GM21381 (cell line): ENCODE measurements at regions not wholly inside any gene's neighbourhood (a gene's known extent, or its start where the extent isn't known, plus 50 kb on each side); places are given as distances from the start of the nearest gene placed in this dataset.
"Not testable (repeated sequence)": the region's sequence is repeated elsewhere in the genome, so short reads cannot be mapped to it uniquely, and the experiment has no call there.

Source experiments
- ATAC-seq: cut with Tn5 transposase; IDR thresholded peaks from one replicate; pipeline ENCODE4 v1.9.1; 2021; ENCODE audit warnings: mild to moderate bottlenecking, moderate library complexity; ENCODE audit not compliant: unreplicated experiment

DNA sequence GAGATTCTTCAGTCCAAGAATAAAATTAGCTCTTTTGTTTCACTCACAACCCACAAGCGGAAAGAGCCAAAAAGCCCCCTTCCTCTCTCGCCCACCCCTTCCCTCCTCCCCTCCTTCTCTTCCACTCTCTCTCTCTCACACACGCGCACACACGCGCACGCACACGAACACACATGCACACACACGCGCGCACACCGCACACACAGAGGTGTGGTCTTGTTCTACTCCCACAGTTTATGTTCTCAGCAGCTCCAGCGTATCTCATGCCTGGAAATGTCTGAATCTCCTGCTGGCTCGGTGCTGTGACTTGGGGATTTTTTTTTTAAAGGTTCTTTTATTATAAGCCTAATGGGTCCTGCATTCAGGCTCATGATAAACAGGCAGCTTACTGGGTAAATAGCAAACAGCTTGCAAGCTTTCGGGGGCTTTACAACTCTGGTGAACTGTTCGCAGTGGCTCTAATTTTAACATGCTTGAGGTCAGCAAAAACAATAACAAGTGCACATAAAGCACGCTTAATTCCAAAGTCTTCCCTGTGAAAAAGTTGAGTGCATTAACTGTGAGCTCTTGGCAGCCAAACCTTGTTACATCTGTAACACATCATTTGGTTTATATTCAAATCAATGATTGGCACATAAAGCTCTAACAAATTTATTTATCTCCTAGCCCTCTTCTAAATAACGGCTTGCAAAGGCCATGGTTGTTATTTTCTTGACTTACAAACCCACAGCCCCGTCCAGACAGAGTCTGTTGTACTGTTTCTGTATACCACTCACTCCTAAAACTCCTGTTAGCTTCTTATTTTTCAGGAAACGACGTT is 424.1 kb upstream of the MGMT start:
- no peak for ATAC-seq

DNA sequence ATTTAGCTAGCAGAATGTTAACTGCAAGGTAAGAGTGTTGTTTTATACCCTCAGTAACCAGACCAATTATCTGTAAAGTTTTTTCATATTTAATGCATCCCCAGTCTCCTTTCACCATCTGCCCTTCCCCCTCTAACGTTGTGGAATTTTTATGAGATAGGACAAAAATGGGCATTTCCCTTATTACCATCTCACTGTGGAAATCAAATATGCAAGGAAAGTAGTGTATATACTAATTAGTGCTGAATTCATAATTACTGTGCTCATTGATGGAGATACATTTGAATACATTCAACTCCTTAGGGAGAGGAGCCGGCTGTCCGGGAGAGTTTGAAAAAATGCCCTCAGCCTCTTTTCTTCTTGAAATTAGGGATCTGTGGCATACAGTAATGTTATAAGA is 423.4 kb upstream of the MGMT start:
- no peak for ATAC-seq

DNA sequence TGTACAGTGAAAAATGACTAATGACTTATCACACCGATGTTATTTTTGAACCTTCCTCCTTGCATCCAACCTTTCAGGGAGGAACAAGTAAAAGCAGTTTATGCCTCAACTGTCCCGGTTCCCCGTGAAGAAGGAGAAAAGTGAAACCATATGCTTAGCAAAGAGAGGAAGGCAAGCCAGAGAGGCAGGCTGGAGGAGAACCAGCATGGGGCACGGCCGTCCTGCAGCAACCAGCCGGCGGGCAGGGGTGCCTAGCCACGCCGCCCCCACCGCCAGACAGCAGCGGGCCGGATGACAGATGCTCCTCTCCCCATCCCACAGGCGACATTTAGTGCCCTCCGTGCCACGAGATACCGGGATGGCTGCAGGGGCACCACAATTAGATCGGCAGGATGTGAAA is 421.4 kb upstream of the MGMT start:
- no peak for ATAC-seq

DNA sequence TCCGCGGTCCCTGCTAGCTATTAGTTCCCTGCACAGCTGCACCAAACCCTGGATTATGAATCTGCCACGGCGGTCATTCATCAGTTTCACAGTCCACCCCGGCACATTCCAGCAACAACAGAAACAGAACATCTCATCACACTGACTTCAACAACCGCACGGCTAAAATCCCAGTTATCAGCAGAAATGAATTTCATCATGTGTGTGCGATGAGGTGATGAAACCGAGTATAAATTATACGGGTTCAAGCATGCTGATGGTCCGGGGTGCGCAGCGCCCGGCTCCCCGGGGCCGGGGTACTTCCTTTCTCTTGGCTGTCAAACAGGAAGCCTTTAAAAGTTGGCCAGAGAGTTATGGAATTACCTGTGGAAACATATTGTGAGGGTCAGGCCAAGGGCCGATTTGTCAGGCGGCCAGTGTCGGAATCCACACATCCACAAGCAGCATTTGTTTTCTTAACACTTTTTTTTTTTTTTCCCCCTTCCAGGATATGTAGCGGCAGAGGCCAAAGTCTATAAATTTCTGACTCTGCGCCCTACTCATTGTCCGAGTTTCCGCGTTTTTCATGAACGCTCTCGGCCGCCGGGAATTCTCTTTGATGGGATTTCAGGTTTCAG is 420.9 kb upstream of the MGMT start:
- no peak for ATAC-seq

DNA sequence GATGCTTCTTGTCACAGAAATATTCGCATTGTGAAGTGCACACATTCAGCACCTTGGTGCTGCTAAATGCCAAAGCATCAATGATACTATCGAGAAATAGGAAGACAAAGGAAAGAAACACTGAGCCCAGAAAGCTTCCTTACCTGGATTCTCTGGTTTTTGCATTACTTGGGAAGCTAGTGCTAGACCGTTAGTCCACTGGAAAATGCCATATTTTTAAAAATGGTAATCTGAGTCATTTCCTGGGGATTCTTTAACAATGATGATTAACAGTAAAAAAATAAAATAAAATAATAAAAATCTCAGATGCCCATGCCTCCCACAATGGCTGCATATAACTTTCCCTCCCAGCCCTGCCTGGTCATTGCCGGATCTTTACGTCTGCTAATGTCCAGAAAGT is 420.1 kb upstream of the MGMT start:
- ATAC-seq: no peak

DNA sequence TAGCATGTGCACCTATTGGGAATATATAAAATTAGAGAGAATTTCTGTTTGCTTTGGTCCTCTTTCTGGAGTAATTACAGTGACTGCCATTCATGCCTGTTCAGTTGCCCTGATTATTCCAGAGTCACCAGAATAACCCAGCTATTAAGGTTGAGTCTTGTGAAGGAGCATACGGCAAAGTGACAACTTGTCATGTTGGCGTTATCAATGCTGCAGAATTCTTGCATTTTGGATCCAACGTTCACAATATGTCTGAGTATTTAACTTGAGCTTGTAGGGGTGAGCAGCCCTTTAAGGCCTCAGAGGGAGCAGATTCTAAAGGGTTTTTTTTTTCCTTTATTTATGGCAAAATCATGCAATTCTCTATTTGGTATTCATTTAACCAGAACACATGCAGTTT is 419.4 kb upstream of the MGMT start:
- ATAC-seq: no peak

DNA sequence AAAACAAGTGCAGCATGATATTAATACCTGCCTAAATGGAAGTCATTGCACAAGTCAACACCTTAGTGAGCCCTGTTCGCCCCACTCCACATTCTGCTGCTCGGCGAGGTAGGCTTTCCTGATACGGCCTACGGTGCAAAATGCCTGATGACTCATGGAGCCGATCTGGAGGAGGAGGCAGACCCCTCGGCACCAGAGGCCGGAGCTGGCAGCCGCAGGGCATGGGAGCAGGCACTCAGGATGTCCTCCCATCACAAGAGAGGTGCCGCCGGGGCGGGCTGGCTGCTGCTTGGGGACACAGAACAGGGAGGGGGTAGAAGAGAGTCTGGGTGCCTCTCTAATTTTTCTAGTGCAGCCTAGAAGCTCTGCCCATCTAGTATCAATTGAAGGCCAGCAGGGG is 418.5 kb upstream of the MGMT start:
- no peak for ATAC-seq

DNA sequence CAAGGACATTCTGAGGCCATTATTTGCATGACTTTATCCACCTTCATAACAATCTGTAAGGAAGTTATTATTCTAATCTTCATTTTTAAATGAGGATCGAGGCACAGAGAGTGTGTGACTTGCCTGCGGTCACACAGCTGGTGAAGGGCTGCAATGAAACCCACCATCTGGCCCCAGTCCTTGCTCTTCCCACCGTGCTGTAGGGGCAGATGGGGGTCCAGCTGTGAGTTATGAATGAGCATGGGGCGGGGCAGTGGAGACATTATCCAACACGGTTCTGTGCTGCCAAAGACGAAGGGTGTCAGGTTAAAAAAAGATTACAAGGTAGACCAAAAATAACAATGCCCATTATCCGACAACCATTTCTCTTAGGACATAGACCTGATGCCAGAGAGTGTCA is 417.5 kb upstream of the MGMT start:
- ATAC-seq: no peak

DNA sequence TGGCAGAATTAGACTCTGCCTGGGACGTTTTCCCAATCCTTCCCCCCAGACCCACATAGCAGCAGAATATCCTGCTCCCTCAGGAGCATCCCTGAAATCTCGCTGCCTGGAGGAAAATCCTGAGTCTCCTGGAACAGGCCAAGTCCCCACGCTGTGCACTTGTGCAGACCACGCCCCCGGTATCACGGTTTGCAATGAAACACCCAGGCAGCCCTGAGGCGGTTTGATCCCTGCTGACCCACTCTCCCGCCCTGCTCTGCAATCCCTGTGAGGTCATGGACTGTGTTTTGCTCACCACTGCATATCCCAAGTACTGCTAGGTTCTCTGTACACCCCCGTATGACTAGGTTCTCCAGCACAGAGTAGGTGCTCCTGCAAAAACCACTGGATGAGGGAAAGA is 411.8 kb upstream of the MGMT start:
- ATAC-seq: no peak

DNA sequence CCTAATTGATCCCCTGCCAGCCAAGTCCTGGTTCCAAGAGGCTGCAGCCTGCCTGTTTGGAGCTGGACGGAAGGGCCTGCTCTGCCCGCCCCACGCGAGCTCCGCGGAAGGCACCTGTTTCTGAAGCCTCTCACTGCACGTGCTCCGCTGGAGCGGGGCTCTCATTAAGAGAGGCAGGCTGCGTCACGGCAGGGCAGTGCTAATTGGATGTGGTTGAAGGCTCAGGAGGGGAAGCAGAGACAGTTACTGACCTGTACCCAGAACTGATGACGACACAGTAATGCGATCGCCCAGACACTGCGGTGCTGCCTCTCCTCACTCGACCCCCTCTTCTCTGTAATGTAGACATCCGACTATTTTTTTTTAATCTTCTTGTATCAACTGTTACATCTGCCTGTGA is 411.1 kb upstream of the MGMT start:
- ATAC-seq: no peak

DNA sequence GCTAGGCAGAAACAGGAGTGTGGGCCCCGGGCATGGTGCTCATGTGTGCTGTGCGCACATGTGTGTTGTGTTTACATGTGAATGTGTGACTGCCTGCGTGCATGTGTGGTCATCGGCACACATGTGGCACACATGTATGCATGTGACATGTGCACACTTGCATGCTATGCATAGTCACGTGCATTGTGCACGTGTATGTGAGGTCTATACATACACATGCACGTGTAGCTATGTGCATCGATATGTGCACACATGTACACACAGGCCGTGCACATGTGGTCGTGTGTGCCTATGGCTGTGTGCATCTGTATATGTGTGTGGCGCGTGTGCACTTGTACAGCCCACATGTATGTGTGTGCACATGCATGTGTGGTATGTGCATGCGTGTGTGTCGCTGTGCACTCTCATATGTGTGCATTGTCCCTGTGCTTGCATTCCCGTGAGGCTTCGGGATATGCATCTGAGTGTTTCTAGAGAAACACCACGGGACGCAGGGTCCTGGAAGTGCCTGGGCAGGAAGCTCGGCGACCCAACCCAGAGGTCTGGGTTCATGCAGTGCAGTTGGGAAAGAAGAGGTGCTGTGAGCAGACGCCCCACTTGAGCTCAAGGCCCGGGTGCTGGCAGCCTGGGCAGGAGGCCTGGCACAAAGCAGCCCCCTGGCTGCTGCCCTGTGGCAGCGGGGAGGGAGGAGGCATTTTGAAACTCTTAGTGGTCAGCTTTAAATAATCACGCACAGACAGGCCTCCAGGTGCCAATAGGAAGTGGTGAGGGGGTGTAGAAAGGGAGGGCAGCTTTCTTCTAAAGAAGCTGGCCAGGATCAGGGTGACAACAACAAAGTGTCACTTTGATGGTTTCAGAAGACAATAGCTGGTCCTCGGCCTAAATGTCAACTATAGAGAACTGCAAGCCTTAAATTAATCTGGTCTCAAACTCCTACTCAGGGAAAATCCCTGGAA is 410.0 kb upstream of the MGMT start:
- ATAC-seq: peak; percentile 25

DNA sequence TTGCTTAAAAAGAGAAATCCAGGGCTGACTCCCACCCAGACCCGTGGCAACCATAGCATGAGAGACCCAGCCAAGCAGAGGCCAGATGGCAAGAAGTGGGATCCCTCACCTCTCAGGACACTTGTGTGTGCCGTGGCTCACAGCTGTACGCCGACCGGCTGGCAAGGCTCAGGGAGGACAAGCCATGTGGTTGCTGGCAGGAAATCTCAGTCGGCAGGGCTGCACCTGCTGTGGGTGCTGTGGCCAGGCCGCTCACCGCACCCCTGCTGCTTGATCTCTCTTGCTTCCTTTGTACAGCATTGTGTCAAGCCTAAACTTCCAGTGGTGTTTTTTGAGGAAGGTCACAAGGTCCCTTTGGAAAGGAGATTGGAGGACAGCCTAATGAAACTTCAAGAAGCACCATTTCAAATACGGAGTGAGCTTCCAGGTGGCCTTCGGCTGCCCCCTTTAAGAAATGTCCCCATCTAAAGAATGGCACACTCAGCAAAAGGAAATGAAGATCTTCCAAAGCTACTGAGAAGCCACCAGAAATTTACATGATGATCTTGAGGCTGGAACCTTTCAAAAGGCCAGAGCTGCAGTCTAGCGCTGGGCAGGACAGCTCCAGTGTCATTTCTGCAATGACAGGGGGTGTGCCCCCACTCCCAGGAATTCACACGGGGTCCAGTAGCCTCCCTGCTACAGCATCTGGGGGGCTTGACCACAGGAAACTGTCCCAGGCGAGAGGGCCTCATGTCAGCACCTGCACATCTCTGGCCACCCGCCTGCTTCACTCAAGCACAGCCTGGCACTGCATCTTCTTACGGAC is 409.0 kb upstream of the MGMT start:
- ATAC-seq: peak; percentile 95

DNA sequence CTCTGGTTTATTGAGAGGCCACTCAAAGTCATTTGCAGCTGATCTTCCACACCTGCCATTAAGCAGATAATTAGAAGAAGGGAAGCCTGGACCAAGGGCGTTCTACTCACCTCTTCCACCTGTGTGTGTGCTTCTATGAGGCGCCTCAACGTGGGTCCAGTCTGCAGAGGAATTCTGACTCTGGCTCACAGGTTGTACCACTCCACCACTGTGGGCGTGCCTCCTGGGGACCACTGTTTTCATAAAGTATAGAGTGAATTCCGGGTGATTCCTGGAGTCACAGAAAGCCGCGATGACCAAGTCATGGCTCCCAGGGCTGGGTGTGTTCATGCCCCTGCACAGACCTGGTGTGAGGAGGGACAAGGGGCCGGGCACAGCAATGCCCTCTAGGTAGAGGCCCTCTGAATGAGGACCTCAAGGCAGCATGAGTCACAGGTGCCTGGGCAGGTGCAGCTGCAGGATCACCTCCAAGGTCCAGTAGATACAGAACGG is 408.3 kb upstream of the MGMT start:
- ATAC-seq: no peak

DNA sequence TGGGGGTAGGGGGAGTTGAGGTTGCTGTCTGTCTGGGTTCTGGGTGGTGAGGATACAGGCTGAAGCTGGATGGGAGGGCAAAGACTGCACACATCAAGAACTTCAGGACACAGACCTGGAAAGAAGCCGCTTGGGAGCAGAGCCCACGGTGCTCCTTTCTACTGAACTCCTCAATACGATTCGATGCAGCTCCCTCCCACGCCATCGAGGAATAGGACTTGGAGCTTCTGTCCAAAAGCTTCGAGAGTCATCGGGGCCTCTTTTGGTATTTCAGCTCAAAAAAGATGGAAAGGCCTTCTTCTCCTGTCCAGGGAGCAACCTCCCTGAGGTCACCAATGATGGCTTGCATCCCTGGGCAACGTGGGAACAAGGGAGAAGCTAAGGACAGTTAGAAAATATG is 407.1 kb upstream of the MGMT start:
- ATAC-seq: no peak

DNA sequence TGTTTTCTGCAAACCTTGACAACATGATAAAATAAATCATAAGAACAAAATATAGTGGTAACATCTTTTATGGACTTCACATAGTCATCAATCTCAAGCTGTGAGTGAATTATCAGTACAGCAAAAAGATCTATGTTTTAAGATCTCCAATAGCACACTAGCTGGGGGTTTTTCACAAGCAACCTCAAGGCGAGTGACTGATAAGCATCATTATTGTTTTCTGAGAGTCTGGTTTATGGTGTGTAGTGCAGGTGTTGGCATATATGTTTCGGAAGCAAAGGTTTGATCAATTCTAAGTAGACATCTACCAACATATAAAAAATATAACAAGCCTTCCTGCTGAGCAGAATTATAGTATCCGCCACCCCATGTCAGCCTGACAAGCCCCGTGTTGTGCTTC is 403.8 kb upstream of the MGMT start:
- no peak for ATAC-seq

DNA sequence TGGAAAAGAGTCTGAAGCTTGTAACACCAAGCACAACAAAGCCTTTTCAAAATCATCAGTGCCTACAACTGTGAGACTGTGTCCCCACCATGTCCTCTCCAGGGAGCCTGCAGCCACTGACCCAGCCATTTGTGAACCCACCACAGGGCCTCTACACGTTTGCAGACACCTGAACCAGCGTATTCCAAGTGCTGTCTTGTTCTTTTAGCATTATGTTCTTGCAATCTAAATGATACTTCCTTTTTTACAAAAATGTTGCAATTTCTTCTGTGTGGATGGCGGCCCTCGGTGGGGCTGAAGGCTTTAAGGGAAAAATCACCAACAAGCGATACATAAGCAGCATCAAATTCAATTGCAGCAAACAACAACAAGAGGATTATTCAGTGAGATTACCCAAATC is 403.2 kb upstream of the MGMT start:
- no peak for ATAC-seq

DNA sequence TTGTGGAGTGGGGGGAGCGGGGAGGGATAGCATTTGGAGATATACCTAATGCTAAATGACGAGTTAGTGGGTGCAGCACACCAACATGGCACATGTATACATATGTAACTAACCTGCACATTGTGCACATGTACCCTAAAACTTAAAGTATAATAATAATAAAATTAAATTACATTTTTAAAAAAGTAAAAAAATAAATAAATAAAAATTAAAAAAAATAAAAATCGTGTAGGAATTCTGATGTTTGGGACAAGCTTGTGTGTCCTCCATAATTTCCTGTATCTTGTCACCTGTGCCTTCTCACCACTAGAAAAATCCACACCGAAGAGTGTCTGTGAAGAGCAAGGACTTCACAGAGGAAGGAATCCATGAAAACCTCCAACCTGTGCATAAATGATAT is 400.5 kb upstream of the MGMT start:
- not testable (repeated sequence) for ATAC-seq

DNA sequence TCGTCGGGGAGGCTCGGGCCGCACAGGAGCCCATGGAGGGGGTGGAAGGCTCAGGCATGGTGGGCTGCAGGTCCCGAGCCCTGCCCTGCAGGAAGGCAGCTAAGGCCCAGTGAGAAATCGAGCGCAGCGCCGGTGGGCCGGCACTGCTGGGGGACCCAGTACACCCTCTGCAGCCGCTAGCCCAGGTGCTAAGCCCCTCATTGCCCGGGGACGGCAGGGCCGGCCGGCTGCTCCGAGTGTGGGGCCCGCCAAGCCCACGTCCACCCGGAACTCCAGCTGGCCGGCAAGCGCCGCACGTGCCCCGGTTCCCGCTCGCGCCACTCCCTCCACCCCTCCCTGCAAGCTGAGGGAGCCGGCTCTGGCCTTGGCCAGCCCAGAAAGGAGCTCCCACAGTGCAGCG is 395.6 kb upstream of the MGMT start:
- not testable (repeated sequence) for ATAC-seq

DNA sequence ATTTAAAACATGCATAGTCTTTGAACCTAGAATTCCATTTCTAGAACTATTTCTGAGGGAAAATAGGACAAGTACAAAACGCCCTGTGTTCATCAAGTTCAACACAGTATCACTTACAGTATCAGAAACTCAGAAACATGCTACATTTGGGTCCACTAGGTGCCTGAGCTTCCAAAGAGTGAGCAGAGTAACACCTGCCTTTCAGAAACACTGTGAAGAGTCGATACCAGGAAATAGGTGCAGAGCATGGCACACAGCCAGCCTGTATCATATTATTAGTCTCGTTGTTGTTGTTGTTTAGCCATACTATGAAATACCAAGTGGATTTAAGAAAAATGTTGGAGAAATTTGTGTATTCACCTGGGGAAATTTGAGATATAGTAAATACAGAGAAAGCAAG is 392.1 kb upstream of the MGMT start:
- ATAC-seq: no peak

DNA sequence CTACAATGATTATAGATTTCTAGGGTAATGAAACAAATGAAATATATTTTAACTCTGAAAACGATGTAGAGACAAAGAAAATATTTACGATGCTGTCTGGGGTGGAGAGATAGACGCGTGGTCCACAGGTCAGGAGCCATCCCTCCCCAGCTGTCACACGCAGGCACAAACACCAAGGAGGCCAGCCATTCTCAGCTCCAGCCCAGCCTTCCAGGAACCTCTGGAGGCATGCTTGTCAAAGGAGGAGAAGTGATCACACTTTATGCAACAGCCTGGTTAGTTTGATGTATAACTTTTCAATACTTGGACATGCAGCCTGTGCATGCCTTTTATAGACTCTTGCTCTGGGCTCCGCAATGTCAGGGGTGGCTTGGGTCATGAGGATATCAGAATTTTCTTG is 391.5 kb upstream of the MGMT start:
- ATAC-seq: no peak

DNA sequence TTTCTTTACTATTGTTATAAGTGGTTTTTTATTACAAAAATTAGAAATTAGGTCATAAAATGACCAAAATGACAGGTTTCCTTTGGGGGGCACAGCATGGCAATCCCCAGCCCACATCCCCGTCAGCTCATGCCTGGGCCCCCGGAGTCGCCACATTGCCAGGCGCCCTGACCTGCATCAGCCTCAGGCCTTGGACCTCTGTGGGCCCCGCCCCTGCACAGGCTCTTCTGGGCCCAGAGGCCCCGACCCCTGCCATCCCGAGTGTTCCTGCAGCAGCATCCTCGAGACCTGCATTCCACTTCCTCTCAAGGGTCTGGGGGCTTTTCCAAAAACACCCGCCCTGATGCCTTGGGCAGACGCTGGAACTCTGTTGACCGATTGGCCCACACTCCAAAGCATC is 391.1 kb upstream of the MGMT start:
- no peak for ATAC-seq
